K562 (cell line): ENCODE measurements at regions not wholly inside any gene's neighbourhood (a gene's known extent, or its start where the extent isn't known, plus 50 kb on each side); places are given as distances from the start of the nearest gene placed in this dataset.

Experiments
- BCL6 ChIP-seq: fragments of 250-450 bp; sonication (Bioruptor Pico); IDR thresholded peaks from 2 replicates; pipeline ENCODE4 v1.4.0; 2020
- E2F3 ChIP-seq: fragments of 250-450 bp; sonication (Bioruptor Pico); IDR thresholded peaks from 2 replicates; pipeline ENCODE4 v1.4.0; 2020; ENCODE audit warnings: mild to moderate bottlenecking
- HDAC8 ChIP-seq: fragments of 450-650 bp; IDR thresholded peaks from 2 replicates; pipeline ENCODE4 v1.6.1; 2016; ENCODE audit warnings: mild to moderate bottlenecking, missing genetic modification characterization, moderate library complexity, missing compliant biosample characterization
- MTA2 ChIP-seq: fragments of 450-650 bp; IDR thresholded peaks from 2 replicates; pipeline ENCODE4 v1.6.1; 2016; ENCODE audit warnings: low read depth
- PTTG1 ChIP-seq: fragments of 450-650 bp; IDR thresholded peaks from 2 replicates; pipeline ENCODE4 v1.6.1; 2016; ENCODE audit warnings: low read depth, mild to moderate bottlenecking, missing genetic modification characterization, missing compliant biosample characterization
- RHOXF2B ChIP-seq: fragments of 250-450 bp; sonication (Bioruptor Pico); conservative IDR thresholded peaks from 2 replicates; pipeline ENCODE4 v1.5.1; 2021
- ZNF239 ChIP-seq: fragments of 250-450 bp; sonication (Bioruptor Pico); IDR thresholded peaks from 2 replicates; pipeline ENCODE4 v1.4.0; 2020; ENCODE audit warnings: mild to moderate bottlenecking
- ZNF668 ChIP-seq: fragments of 250-450 bp; sonication (Bioruptor Pico); IDR thresholded peaks from 2 replicates; pipeline ENCODE4 v1.8.0; 2022; ENCODE audit warnings: mild to moderate bottlenecking, inconsistent platforms
- ZNF75A ChIP-seq: fragments of 450-650 bp; formaldehyde crosslinking; IDR thresholded peaks from 2 replicates; pipeline ENCODE4 v1.4.0; 2020; ENCODE audit warnings: mild to moderate bottlenecking
- ZSCAN32 ChIP-seq: fragments of 450-650 bp; formaldehyde crosslinking; IDR thresholded peaks from 2 replicates; pipeline ENCODE4 v1.4.0; 2020; ENCODE audit warnings: mild to moderate bottlenecking, moderate library complexity
- TF ChIP-seq, protein P1 (sequence below): fragments of 250-450 bp; sonication (Bioruptor Pico); IDR thresholded peaks from 2 replicates; pipeline ENCODE4 v1.4.0; 2020; ENCODE audit warnings: mild to moderate bottlenecking, moderate library complexity, borderline replicate concordance
- TF ChIP-seq, protein P2 (sequence below): fragments of 250-450 bp; sonication (Bioruptor Pico); IDR thresholded peaks from 2 replicates; pipeline ENCODE4 v1.4.0; 2020; ENCODE audit warnings: mild to moderate bottlenecking, moderate library complexity
- TF ChIP-seq, protein P3 (sequence below), 2 experiments: fragments of 250-450 bp in 1 of 2; fragments of 450-650 bp in 1 of 2; sonication (Bioruptor Pico) in 1 of 2; IDR thresholded peaks; 2 replicates each; pipeline versions ENCODE4 v1.6.1 to v1.8.0; 2016 to 2021; ENCODE audit warnings: mild to moderate bottlenecking in 2 of 2, moderate library complexity in 2 of 2, missing compliant biosample characterization in 1 of 2, missing genetic modification characterization in 1 of 2
- TF ChIP-seq, protein P4 (sequence below): fragments of 450-650 bp; IDR thresholded peaks from 2 replicates; pipeline ENCODE4 v1.6.1; 2016; ENCODE audit warnings: low read depth, mild to moderate bottlenecking, moderate library complexity
- TF ChIP-seq, protein P5 (sequence below): fragments of 250-450 bp; sonication (Bioruptor Pico); IDR thresholded peaks from 2 replicates; pipeline ENCODE4 v1.4.0; 2020
- TF ChIP-seq, protein P6 (sequence below): fragments of 250-450 bp; sonication (Bioruptor Pico); IDR thresholded peaks from 2 replicates; pipeline ENCODE4 v1.8.0; 2021; ENCODE audit warnings: moderate library complexity, mild to moderate bottlenecking, inconsistent platforms

DNA sequence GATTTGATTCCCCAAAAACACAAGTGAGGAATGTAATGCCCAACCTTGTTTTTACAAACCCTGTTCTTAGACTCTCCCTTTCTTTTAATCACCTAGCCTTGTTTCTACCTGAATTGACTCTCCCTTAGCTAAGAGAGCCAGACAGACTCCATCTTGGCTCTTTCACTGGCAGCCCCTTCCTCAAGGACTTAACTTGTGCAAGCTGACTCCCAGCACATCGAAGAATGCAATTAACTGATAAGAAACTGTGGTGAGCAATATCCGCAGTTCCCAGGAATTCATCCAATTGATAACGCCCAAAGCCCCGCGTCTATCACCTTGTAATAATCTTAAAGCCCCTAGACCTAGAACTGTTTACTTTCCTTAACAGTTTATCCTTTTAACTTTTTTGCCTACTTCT, 120.2 kb upstream of the DEFB108B start (continued):
- TF ChIP-seq RHOXF2B (peak; percentile 96), E2F3 (peak; percentile 83; the same call in 1 of the 2 replicates), ZNF668 (CRISPR knock-in tag) (peak; percentile 95), HDAC8 (tag) (peak; percentile 51; the same call in 1 of the 2 replicates), ZSCAN32 (CRISPR knock-in tag) (peak; percentile 47; the same call in 1 of the 2 replicates), ZNF239 (CRISPR knock-in tag) (peak; percentile 88), MTA2 (peak; percentile 43; the same call in 1 of the 2 replicates), PTTG1 (tag) (peak; percentile 71), ZNF75A (peak; percentile 70; the same call in 1 of the 2 replicates), BCL6 (peak; percentile 96)
- TF ChIP-seq, protein P1, sequence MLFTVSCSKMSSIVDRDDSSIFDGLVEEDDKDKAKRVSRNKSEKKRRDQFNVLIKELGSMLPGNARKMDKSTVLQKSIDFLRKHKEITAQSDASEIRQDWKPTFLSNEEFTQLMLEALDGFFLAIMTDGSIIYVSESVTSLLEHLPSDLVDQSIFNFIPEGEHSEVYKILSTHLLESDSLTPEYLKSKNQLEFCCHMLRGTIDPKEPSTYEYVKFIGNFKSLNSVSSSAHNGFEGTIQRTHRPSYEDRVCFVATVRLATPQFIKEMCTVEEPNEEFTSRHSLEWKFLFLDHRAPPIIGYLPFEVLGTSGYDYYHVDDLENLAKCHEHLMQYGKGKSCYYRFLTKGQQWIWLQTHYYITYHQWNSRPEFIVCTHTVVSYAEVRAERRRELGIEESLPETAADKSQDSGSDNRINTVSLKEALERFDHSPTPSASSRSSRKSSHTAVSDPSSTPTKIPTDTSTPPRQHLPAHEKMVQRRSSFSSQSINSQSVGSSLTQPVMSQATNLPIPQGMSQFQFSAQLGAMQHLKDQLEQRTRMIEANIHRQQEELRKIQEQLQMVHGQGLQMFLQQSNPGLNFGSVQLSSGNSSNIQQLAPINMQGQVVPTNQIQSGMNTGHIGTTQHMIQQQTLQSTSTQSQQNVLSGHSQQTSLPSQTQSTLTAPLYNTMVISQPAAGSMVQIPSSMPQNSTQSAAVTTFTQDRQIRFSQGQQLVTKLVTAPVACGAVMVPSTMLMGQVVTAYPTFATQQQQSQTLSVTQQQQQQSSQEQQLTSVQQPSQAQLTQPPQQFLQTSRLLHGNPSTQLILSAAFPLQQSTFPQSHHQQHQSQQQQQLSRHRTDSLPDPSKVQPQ: peak; percentile 82; the same call in 1 of the 2 replicates
- TF ChIP-seq, protein P2, sequence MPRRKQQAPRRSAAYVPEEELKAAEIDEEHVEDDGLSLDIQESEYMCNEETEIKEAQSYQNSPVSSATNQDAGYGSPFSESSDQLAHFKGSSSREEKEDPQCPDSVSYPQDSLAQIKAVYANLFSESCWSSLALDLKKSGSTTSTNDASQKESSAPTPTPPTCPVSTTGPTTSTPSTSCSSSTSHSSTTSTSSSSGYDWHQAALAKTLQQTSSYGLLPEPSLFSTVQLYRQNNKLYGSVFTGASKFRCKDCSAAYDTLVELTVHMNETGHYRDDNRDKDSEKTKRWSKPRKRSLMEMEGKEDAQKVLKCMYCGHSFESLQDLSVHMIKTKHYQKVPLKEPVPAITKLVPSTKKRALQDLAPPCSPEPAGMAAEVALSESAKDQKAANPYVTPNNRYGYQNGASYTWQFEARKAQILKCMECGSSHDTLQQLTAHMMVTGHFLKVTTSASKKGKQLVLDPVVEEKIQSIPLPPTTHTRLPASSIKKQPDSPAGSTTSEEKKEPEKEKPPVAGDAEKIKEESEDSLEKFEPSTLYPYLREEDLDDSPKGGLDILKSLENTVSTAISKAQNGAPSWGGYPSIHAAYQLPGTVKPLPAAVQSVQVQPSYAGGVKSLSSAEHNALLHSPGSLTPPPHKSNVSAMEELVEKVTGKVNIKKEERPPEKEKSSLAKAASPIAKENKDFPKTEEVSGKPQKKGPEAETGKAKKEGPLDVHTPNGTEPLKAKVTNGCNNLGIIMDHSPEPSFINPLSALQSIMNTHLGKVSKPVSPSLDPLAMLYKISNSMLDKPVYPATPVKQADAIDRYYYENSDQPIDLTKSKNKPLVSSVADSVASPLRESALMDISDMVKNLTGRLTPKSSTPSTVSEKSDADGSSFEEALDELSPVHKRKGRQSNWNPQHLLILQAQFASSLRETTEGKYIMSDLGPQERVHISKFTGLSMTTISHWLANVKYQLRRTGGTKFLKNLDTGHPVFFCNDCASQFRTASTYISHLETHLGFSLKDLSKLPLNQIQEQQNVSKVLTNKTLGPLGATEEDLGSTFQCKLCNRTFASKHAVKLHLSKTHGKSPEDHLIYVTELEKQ: peak; percentile 86
- TF ChIP-seq, protein P3, sequence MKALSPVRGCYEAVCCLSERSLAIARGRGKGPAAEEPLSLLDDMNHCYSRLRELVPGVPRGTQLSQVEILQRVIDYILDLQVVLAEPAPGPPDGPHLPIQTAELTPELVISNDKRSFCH (CRISPR knock-in tag; IDR thresholded peaks at IDR 0.05): peak; percentile 77; the same call in 1 of the 2 replicates
- TF ChIP-seq, protein P3 (tag; IDR thresholded peaks at IDR 0.05): peak; percentile 95
- TF ChIP-seq, protein P4, sequence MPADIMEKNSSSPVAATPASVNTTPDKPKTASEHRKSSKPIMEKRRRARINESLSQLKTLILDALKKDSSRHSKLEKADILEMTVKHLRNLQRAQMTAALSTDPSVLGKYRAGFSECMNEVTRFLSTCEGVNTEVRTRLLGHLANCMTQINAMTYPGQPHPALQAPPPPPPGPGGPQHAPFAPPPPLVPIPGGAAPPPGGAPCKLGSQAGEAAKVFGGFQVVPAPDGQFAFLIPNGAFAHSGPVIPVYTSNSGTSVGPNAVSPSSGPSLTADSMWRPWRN: peak; percentile 40; the same call in 1 of the 2 replicates
- TF ChIP-seq, protein P5, sequence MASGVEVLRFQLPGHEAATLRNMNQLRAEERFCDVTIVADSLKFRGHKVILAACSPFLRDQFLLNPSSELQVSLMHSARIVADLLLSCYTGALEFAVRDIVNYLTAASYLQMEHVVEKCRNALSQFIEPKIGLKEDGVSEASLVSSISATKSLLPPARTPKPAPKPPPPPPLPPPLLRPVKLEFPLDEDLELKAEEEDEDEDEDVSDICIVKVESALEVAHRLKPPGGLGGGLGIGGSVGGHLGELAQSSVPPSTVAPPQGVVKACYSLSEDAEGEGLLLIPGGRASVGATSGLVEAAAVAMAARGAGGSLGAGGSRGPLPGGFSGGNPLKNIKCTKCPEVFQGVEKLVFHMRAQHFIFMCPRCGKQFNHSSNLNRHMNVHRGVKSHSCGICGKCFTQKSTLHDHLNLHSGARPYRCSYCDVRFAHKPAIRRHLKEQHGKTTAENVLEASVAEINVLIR (CRISPR knock-in tag): peak; percentile 81
- TF ChIP-seq, protein P6, sequence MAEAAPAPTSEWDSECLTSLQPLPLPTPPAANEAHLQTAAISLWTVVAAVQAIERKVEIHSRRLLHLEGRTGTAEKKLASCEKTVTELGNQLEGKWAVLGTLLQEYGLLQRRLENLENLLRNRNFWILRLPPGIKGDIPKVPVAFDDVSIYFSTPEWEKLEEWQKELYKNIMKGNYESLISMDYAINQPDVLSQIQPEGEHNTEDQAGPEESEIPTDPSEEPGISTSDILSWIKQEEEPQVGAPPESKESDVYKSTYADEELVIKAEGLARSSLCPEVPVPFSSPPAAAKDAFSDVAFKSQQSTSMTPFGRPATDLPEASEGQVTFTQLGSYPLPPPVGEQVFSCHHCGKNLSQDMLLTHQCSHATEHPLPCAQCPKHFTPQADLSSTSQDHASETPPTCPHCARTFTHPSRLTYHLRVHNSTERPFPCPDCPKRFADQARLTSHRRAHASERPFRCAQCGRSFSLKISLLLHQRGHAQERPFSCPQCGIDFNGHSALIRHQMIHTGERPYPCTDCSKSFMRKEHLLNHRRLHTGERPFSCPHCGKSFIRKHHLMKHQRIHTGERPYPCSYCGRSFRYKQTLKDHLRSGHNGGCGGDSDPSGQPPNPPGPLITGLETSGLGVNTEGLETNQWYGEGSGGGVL (CRISPR knock-in tag): peak; percentile 86
